ENCODE measurements at regions not wholly inside any gene's neighbourhood (a gene's known extent, or its start where the extent isn't known, plus 50 kb on each side); places are given as distances from the start of the nearest gene placed in this dataset.
A peak's percentile ranks its signal among the peaks of the same experiment; 100 is the strongest.

- TF ChIP-seq, protein P1, sequence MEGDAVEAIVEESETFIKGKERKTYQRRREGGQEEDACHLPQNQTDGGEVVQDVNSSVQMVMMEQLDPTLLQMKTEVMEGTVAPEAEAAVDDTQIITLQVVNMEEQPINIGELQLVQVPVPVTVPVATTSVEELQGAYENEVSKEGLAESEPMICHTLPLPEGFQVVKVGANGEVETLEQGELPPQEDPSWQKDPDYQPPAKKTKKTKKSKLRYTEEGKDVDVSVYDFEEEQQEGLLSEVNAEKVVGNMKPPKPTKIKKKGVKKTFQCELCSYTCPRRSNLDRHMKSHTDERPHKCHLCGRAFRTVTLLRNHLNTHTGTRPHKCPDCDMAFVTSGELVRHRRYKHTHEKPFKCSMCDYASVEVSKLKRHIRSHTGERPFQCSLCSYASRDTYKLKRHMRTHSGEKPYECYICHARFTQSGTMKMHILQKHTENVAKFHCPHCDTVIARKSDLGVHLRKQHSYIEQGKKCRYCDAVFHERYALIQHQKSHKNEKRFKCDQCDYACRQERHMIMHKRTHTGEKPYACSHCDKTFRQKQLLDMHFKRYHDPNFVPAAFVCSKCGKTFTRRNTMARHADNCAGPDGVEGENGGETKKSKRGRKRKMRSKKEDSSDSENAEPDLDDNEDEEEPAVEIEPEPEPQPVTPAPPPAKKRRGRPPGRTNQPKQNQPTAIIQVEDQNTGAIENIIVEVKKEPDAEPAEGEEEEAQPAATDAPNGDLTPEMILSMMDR (conservative IDR thresholded peaks at IDR 0.05; ENCODE audit: low read length): peak; percentile 27
- no peak for TF ChIP-seq EZH2phosphoT487 (IDR thresholded peaks at IDR 0.05; ENCODE audit: borderline replicate concordance)
These were observed 127.7 kb upstream of the SRRM4 start for GRCh38 chr12:118853634-118854033.
